SK-N-MC (cell line): ENCODE measurements at regions not wholly inside any gene's neighbourhood (a gene's known extent, or its start where the extent isn't known, plus 50 kb on each side); places are given as distances from the start of the nearest gene placed in this dataset.

Experiments used
- DNase-seq: peaks from one replicate; pipeline ENCODE4 v3.0.0-alpha.2; 2011; ENCODE audit warnings: low read depth, low spot score
- H3K27ac ChIP-seq: fragments of 200-600 bp; sonication (generic); 2 replicates; pipeline ENCODE4 v1.5.1; 2016; ENCODE audit warnings: mixed run types
- H3K36me3 ChIP-seq: fragments of 200-600 bp; sonication (generic); 2 replicates; pipeline ENCODE4 v1.6.1; 2017; ENCODE audit warnings: antibody characterized with exemption, low read length, mixed read lengths; ENCODE audit not compliant: insufficient read depth
- H3K4me3 ChIP-seq: fragments of 200-600 bp; sonication (generic); 2 replicates; pipeline ENCODE4 v1.5.1; 2016
- H3K9ac ChIP-seq: fragments of 200-600 bp; sonication (generic); 2 replicates; pipeline ENCODE4 v1.8.0; 2017; ENCODE audit warnings: mixed run types, mixed read lengths; ENCODE audit not compliant: insufficient read length
- H3K9me3 ChIP-seq: fragments of 200-600 bp; sonication (generic); 2 replicates; pipeline ENCODE4 v1.6.1; 2017; ENCODE audit warnings: low read depth, mild to moderate bottlenecking, antibody characterized with exemption, low read length, moderate library complexity, mixed read lengths
- EZH2 ChIP-seq: fragments of 200-600 bp; sonication (generic); IDR thresholded peaks from one replicate; pipeline ENCODE4 v1.6.1; 2017; ENCODE audit warnings: antibody characterized with exemption
- FOXP2 ChIP-seq: optimal IDR thresholded peaks from 2 replicates; pipeline ENCODE3; 2011; ENCODE audit warnings: mild to moderate bottlenecking, moderate library complexity; ENCODE audit not compliant: insufficient read depth; ENCODE audit errors: extremely low read length, control extremely low read depth
- POLR2AphosphoS5 ChIP-seq: IDR thresholded peaks from 2 replicates; pipeline ENCODE4 v1.6.1; 2012; ENCODE audit warnings: mild to moderate bottlenecking, low read depth, low read length, borderline replicate concordance

GRCh38 chr10:105391670-105392351 is 750.7 kb downstream of the SORCS3 start:
- Histone ChIP-seq H3K4me3 (no peak overlapping the region), H3K9ac (no peak overlapping the region), H3K9me3 (no peaks in the 10 kb centered on the region), H3K27ac (no peak overlapping the region), H3K36me3 (no peaks in the 10 kb centered on the region)
- no peak for TF ChIP-seq FOXP2
- TF ChIP-seq EZH2: no peak
- TF ChIP-seq POLR2AphosphoS5: no peak
- DNase-seq: no peak

- H3K4me3 ChIP-seq: no peak overlapping the region
- no peaks in the 10 kb centered on the region for H3K9me3 ChIP-seq
- no peak for DNase-seq
- H3K9ac ChIP-seq: no peak overlapping the region
- H3K27ac ChIP-seq: no peak overlapping the region
- no peak for TF ChIP-seq FOXP2
- TF ChIP-seq EZH2: no peak
- H3K36me3 ChIP-seq: no peaks in the 10 kb centered on the region
These were observed 746.9 kb downstream of the SORCS3 start for GRCh38 chr10:105387971-105388370.

- TF ChIP-seq EZH2 (no peak), POLR2AphosphoS5 (no peak), FOXP2 (no peak)
- Histone ChIP-seq H3K36me3 (no peaks in the 10 kb centered on the region), H3K4me3 (no peak overlapping the region), H3K27ac (no peak overlapping the region), H3K9ac (no peak overlapping the region), H3K9me3 (no peaks in the 10 kb centered on the region)
- no peak for DNase-seq
These were observed 742.9 kb downstream of the SORCS3 start for GRCh38 chr10:105383978-105384377.

- H3K36me3 ChIP-seq: no peaks in the 10 kb centered on the region
- no peak overlapping the region for H3K9ac ChIP-seq
- TF ChIP-seq FOXP2: no peak
- TF ChIP-seq POLR2AphosphoS5: no peak
- TF ChIP-seq EZH2: no peak
- no peaks in the 10 kb centered on the region for H3K9me3 ChIP-seq
- H3K4me3 ChIP-seq: no peak overlapping the region
- H3K27ac ChIP-seq: no peak overlapping the region
- DNase-seq: no peak
These were observed 729.6 kb downstream of the SORCS3 start for GRCh38 chr10:105370692-105371091.

GRCh38 chr10:105359708-105360107 is 718.6 kb downstream of the SORCS3 start:
- H3K4me3 ChIP-seq: no peak overlapping the region
- H3K9me3 ChIP-seq: no peaks in the 10 kb centered on the region
- no peak for DNase-seq
- H3K9ac ChIP-seq: no peak overlapping the region
- TF ChIP-seq POLR2AphosphoS5 (no peak), EZH2 (no peak), FOXP2 (no peak)
- H3K36me3 ChIP-seq: no peaks in the 10 kb centered on the region
- no peak overlapping the region for H3K27ac ChIP-seq

- Histone ChIP-seq H3K9ac (no peak overlapping the region), H3K36me3 (no peaks in the 10 kb centered on the region), H3K27ac (no peak overlapping the region), H3K4me3 (no peak overlapping the region), H3K9me3 (no peaks in the 10 kb centered on the region)
- DNase-seq: no peak
- TF ChIP-seq EZH2: no peak
- no peak for TF ChIP-seq POLR2AphosphoS5
- TF ChIP-seq FOXP2: no peak
These were observed 717.8 kb downstream of the SORCS3 start for GRCh38 chr10:105358911-105359310.

GRCh38 chr10:105356626-105357025 is 715.5 kb downstream of the SORCS3 start:
- H3K27ac ChIP-seq: no peak overlapping the region
- no peak overlapping the region for H3K4me3 ChIP-seq
- H3K9me3 ChIP-seq: no peaks in the 10 kb centered on the region
- TF ChIP-seq FOXP2 (no peak), EZH2 (no peak), POLR2AphosphoS5 (no peak)
- no peaks in the 10 kb centered on the region for H3K36me3 ChIP-seq
- DNase-seq: no peak
- H3K9ac ChIP-seq: no peak overlapping the region

GRCh38 chr10:105354010-105354409 is 712.9 kb downstream of the SORCS3 start:
- Histone ChIP-seq H3K36me3 (no peaks in the 10 kb centered on the region), H3K27ac (no peak overlapping the region), H3K4me3 (no peak overlapping the region), H3K9ac (no peak overlapping the region), H3K9me3 (no peaks in the 10 kb centered on the region)
- TF ChIP-seq FOXP2: no peak
- no peak for TF ChIP-seq POLR2AphosphoS5
- no peak for TF ChIP-seq EZH2
- DNase-seq: no peak

- Histone ChIP-seq H3K27ac (no peak overlapping the region), H3K4me3 (no peak overlapping the region), H3K36me3 (no peaks in the 10 kb centered on the region), H3K9me3 (no peaks in the 10 kb centered on the region), H3K9ac (no peak overlapping the region)
- no peak for DNase-seq
- TF ChIP-seq POLR2AphosphoS5 (no peak), EZH2 (no peak), FOXP2 (no peak)
These were observed 711.7 kb downstream of the SORCS3 start for GRCh38 chr10:105352827-105353226.
